K562 (cell line): ENCODE measurements at regions not wholly inside any gene's neighbourhood (a gene's known extent, or its start where the extent isn't known, plus 50 kb on each side); places are given as distances from the start of the nearest gene placed in this dataset.

Experiments
- ATAC-seq: fragments of 200-7000 bp; cut with Tn5 transposase; 3 replicates; pipeline ENCODE4 v1.9.1; 2020; ENCODE audit warnings: moderate library complexity
- BruUV-seq: library from RNA; stranded (reverse); fragments of 400-500 nt; replicated peaks from 2 replicates; lab custom pipeline; 2021; lab: Mats Ljungman, UMichigan
- CTCF ChIA-PET: fragments of 300-600 bp; formaldehyde crosslinking; extraction: SDS; loops from one replicate; lab custom pipeline; 2021; ENCODE audit warnings: low intra/inter-chr PET ratio; lab: Yijun Ruan, JAX
- POLR2A ChIA-PET: fragments of 300-600, 350-650 bp; sonication (Branson Sonifier 250); formaldehyde crosslinking; extraction: SDS; loops from one replicate; lab custom pipeline; 2021; ENCODE audit warnings: antibody characterized with exemption, inconsistent platforms; lab: Yijun Ruan, JAX
- DNase-seq, 4 experiments: peaks; one replicate each; pipeline versions ENCODE4 v3.0.0 to v3.0.0-alpha.2; 2011 to 2018; ENCODE audit warnings: low spot score in 3 of 4, mixed read lengths in 3 of 4; ENCODE audit errors: extremely low read depth in 1 of 4
- FAIRE-seq: peaks from 2 replicates; lab custom pipeline; 2011; peaks lifted over from hg19 to GRCh38; lab: Jason Lieb, UNC
- H2AFZ ChIP-seq: 2 replicates; pipeline ENCODE4 v1.6.0; 2011; ENCODE audit warnings: low read depth, low read length, control low read depth, inconsistent platforms
- H3K27ac ChIP-seq: fragments of 200-600 bp; 3 replicates; pipeline ENCODE4 v1.8.0; 2011; ENCODE audit warnings: low read depth, mild to moderate bottlenecking, control low read depth, inconsistent platforms, low read length, moderate library complexity, mixed read lengths; ENCODE audit errors: extremely low read depth
- H3K27me3 ChIP-seq, 2 experiments: fragments of 300-600 bp in 1 of 2; 2 replicates in 1 of 2; 3 replicates in 1 of 2; pipeline versions ENCODE4 v1.6.0 to v1.8.0; 2011; ENCODE audit warnings: inconsistent platforms in 2 of 2, low read length in 2 of 2, mild to moderate bottlenecking in 1 of 2, mixed read lengths in 1 of 2, moderate library complexity in 1 of 2; ENCODE audit not compliant: control insufficient read depth in 2 of 2, insufficient read depth in 2 of 2
- H3K36me3 ChIP-seq: fragments of 300-600 bp; 3 replicates; pipeline ENCODE4 v1.8.0; 2011; ENCODE audit warnings: mild to moderate bottlenecking, low read length, inconsistent platforms; ENCODE audit not compliant: control insufficient read depth, insufficient read depth
- H3K4me1 ChIP-seq, 2 experiments: fragments of 200-600 bp in 1 of 2; replicated peaks in 1 of 2; 2 replicates in 1 of 2; 3 replicates in 1 of 2; pipeline versions ENCODE4 v1.5.1 to v1.8.0; 2011; ENCODE audit warnings: inconsistent platforms in 2 of 2, low read length in 2 of 2, mild to moderate bottlenecking in 1 of 2, mixed read lengths in 1 of 2, moderate library complexity in 1 of 2; ENCODE audit not compliant: control insufficient read depth in 2 of 2, insufficient read depth in 2 of 2
- H3K4me2 ChIP-seq: 2 replicates; pipeline ENCODE4 v1.6.1; 2011; ENCODE audit warnings: low read length, control low read depth, inconsistent platforms, mixed read lengths; ENCODE audit not compliant: insufficient read depth
- H3K4me3 ChIP-seq: fragments of 200-600 bp; sonication (generic), shearing (Covaris generic); 2 replicates; pipeline ENCODE4 v1.5.1; 2016; ENCODE audit warnings: control low read depth, inconsistent platforms
- H3K79me2 ChIP-seq: fragments of 200-600 bp; 3 replicates; pipeline ENCODE4 v1.8.0; 2011; ENCODE audit warnings: low read length, inconsistent platforms; ENCODE audit not compliant: control insufficient read depth, insufficient read depth
- H3K9ac ChIP-seq, 2 experiments: 2 replicates each; pipeline versions ENCODE4 v1.6.0 to v1.6.1; 2011; ENCODE audit warnings: low read depth in 2 of 2, low read length in 2 of 2, control low read depth in 1 of 2, inconsistent platforms in 1 of 2, mild to moderate bottlenecking in 1 of 2, mixed read lengths in 1 of 2; ENCODE audit not compliant: insufficient read depth in 1 of 2
- H3K9me1 ChIP-seq: one replicate; pipeline ENCODE4 v1.6.0; 2011; ENCODE audit warnings: inconsistent platforms, mild to moderate bottlenecking, low read length, moderate library complexity; ENCODE audit not compliant: control insufficient read depth, insufficient read depth
- H3K9me3 ChIP-seq: replicated peaks from 2 replicates; pipeline ENCODE4 v1.5.1; 2011; ENCODE audit warnings: low read depth, low read length, inconsistent platforms; ENCODE audit not compliant: control insufficient read depth, insufficient read depth
- H4K20me1 ChIP-seq: replicated peaks from 2 replicates; pipeline ENCODE4 v1.6.1; 2011; ENCODE audit warnings: low read length, inconsistent platforms, mixed read lengths; ENCODE audit not compliant: control insufficient read depth, insufficient read depth
- DLX4 ChIP-seq: fragments of 250-450 bp; sonication (Bioruptor Pico); IDR thresholded peaks from 2 replicates; pipeline ENCODE4 v1.6.1; 2021; ENCODE audit warnings: mild to moderate bottlenecking
- ESRRB ChIP-seq: fragments of 250-450 bp; sonication (Bioruptor Pico); IDR thresholded peaks from 2 replicates; pipeline ENCODE4 v1.5.0; 2020; ENCODE audit warnings: mild to moderate bottlenecking, moderate library complexity, borderline replicate concordance
- FOXJ3 ChIP-seq: sonication (generic); formaldehyde crosslinking; IDR thresholded peaks from 2 replicates; pipeline ENCODE4 v1.4.0; 2020; ENCODE audit warnings: mild to moderate bottlenecking, missing genetic modification reagents
- GTF2F1 ChIP-seq: IDR thresholded peaks from 2 replicates; pipeline ENCODE4 v1.6.1; 2011; ENCODE audit warnings: low read depth, low read length, improper control_type of control experiment
- JUND ChIP-seq, 2 experiments: IDR thresholded peaks; 2 replicates in 1 of 2; 3 replicates in 1 of 2; pipeline ENCODE4 v1.6.1; 2011; ENCODE audit warnings: borderline replicate concordance in 2 of 2, low read depth in 2 of 2, low read length in 2 of 2, improper control_type of control experiment in 1 of 2, missing biosample characterization in 1 of 2, missing genetic modification characterization in 1 of 2, missing genetic modification reagents in 1 of 2
- MAFG ChIP-seq: fragments of 450-650 bp; conservative IDR thresholded peaks from 2 replicates; pipeline ENCODE4 v1.6.1; 2016; ENCODE audit warnings: missing genetic modification characterization, missing compliant biosample characterization
- PYGO2 ChIP-seq: fragments of 450-650 bp; IDR thresholded peaks from 2 replicates; pipeline ENCODE4 v1.6.1; 2016; ENCODE audit warnings: mild to moderate bottlenecking, missing genetic modification characterization, moderate library complexity, missing compliant biosample characterization
- RAD21 ChIP-seq, 2 experiments: fragments of 250-450 bp in 1 of 2; fragments of 450-650 bp in 1 of 2; sonication (Bioruptor Pico) in 1 of 2; formaldehyde crosslinking in 1 of 2; IDR thresholded peaks in 1 of 2; conservative IDR thresholded peaks in 1 of 2; 2 replicates each; pipeline versions ENCODE4 v1.4.0 to v1.8.0; 2020 to 2022; ENCODE audit warnings: mild to moderate bottlenecking in 2 of 2, moderate library complexity in 1 of 2
- RBM34 ChIP-seq: fragments of 200-400 bp; formaldehyde crosslinking; IDR thresholded peaks from 2 replicates; pipeline ENCODE4 v1.6.1; 2018; ENCODE audit warnings: low read length, borderline replicate concordance; ENCODE audit not compliant: insufficient read depth
- SAP30 ChIP-seq: fragments of 200-600 bp; sonication (generic); IDR thresholded peaks from 2 replicates; pipeline ENCODE4 v1.6.1; 2012; ENCODE audit warnings: borderline replicate concordance, low read depth, mild to moderate bottlenecking, moderate library complexity, low read length, control low read depth, inconsistent platforms; ENCODE audit not compliant: insufficient read depth, poor library complexity, severe bottlenecking
- ZBTB17 ChIP-seq: fragments of 450-650 bp; formaldehyde crosslinking; IDR thresholded peaks from 2 replicates; pipeline ENCODE4 v1.4.0; 2020; ENCODE audit warnings: mild to moderate bottlenecking
- ZBTB2 ChIP-seq: fragments of 450-650 bp; IDR thresholded peaks from 2 replicates; pipeline ENCODE4 v1.6.1; 2016; ENCODE audit warnings: antibody characterized with exemption
- WGBS: fragments of 100-300 bp; shearing (Covaris generic); methylation state at CpG from one replicate; pipeline ENCODE4 v1.1.6; 2016; ENCODE audit warnings: low coverage, mixed read lengths; ENCODE audit not compliant: insufficient coverage; ENCODE audit errors: missing lambda C conversion rate; 5-methylcytosine and 5-hydroxymethylcytosine counted together
- in situ Hi-C: fragments of 300-500 bp; cut with MboI; formaldehyde crosslinking; loops from 4 replicates; pipeline ENCODE4 v1.15.0; 2018; ENCODE audit warnings: inconsistent platforms, mixed read lengths
- intact Hi-C: fragments of 100-400 bp; cut with micrococcal nuclease; formaldehyde crosslinking; loops from 2 replicates; pipeline ENCODE4 v1.14.2; 2022
- TF ChIP-seq, protein P1 (sequence below): fragments of 450-650 bp; formaldehyde crosslinking; IDR thresholded peaks from 2 replicates; pipeline ENCODE4 v1.4.0; 2020; ENCODE audit warnings: mild to moderate bottlenecking

DNA sequence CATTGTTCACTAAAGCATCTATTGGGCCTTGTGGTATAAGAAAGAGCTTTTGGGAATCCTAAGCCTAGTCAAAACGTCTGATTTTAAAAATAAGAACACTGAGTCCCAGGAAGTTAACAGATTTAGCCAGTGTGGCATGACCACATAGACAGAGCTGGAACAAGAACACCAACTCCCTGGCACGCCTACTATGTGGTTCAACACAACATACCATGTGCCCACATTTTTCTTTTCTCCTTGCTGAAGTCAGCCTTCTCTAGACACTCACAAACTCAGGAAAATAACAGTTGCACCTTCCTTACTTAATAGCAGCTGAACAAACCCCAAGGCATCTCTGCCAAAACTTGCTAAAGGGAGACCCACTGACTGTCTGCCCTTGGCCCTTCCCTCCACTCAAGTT, 124.8 kb downstream of the C1D start:
- 0% methylated on average over 2 of the region's 2 CpGs for WGBS
- no peaks in the 10 kb centered on the region for H3K36me3 ChIP-seq
- in situ Hi-C loops (no loop called here), intact Hi-C loops (loop anchor here (5.0 kb wide), 1 partner anchor 94 kb away; no protein-coding TSS in a partner anchor)
- no peak overlapping the region for H3K4me2 ChIP-seq
- H3K9me3 ChIP-seq, result no peaks in the 10 kb centered on the region
- POLR2A ChIA-PET, result no interaction called here
- no peak overlapping the region for H3K9ac ChIP-seq
- no peak for DNase-seq
- no peak overlapping the region for H3K27ac ChIP-seq
- H3K79me2 ChIP-seq, result no peaks in the 10 kb centered on the region
- H3K9me1 ChIP-seq, result no peaks in the 10 kb centered on the region
- CTCF ChIA-PET, result no interaction called here
- no peak for FAIRE-seq
- BruUV-seq, result no TSS peak
- H2AFZ ChIP-seq, result no peak overlapping the region
- no peak for TF ChIP-seq PYGO2
- H3K27me3 ChIP-seq, result peaks cover 0 to 2% of the 10 kb centered on the region in 2 experiments; a peak in 4 of 5 replicates
- no peaks in the 10 kb centered on the region for H3K4me1 ChIP-seq
- no peak for ATAC-seq
- no peak overlapping the region for H3K4me3 ChIP-seq
- no peaks in the 10 kb centered on the region for H4K20me1 ChIP-seq

- TF ChIP-seq ZBTB17 (CRISPR knock-in tag) (no peak), ESRRB (CRISPR knock-in tag) (no peak), DLX4 (CRISPR knock-in tag) (no peak), MAFG (no peak), RBM34 (no peak), FOXJ3 (no peak), SAP30 (no peak), ZBTB2 (no peak), RAD21 (CRISPR knock-in tag; conservative IDR thresholded peaks at IDR 0.05 in 1 of 2, IDR thresholded peaks at IDR 0.05 in 1 of 2) (no peak), GTF2F1 (no peak), JUND (IDR thresholded peaks at IDR 0.05; ENCODE audit: borderline replicate concordance, low read depth, low read length) (no peak), JUND (tag; IDR thresholded peaks at IDR 0.05; ENCODE audit: borderline replicate concordance, low read depth, low read length) (no peak)
- TF ChIP-seq, protein P1, sequence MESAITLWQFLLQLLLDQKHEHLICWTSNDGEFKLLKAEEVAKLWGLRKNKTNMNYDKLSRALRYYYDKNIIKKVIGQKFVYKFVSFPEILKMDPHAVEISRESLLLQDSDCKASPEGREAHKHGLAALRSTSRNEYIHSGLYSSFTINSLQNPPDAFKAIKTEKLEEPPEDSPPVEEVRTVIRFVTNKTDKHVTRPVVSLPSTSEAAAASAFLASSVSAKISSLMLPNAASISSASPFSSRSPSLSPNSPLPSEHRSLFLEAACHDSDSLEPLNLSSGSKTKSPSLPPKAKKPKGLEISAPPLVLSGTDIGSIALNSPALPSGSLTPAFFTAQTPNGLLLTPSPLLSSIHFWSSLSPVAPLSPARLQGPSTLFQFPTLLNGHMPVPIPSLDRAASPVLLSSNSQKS, result no peak
- TF ChIP-seq, all 486 proteins: peak for 0
- in situ Hi-C loops (no loop called here), intact Hi-C loops (no loop called here)
- H3K4me3 ChIP-seq, result no peak overlapping the region
- no peaks in the 10 kb centered on the region for H3K79me2 ChIP-seq
- H3K9me1 ChIP-seq, result no peaks in the 10 kb centered on the region
- H3K36me3 ChIP-seq, result no peaks in the 10 kb centered on the region
- DNase-seq (no peak), FAIRE-seq (no peak), ATAC-seq (no peak)
- no peaks in the 10 kb centered on the region for H3K4me1 ChIP-seq
- ChIA-PET POLR2A (no interaction called here), CTCF (no interaction called here)
- 0% methylated on average over 4 of the region's 4 CpGs for WGBS
- no peaks in the 10 kb centered on the region for H3K9me3 ChIP-seq
- no TSS peak for BruUV-seq
- no peak overlapping the region for H3K9ac ChIP-seq
- no peak overlapping the region for H3K27ac ChIP-seq
- H4K20me1 ChIP-seq, result no peaks in the 10 kb centered on the region
- no peaks in the 10 kb centered on the region; a peak in 2 of 5 replicates for H3K27me3 ChIP-seq
- H2AFZ ChIP-seq, result no peak overlapping the region
- H3K4me2 ChIP-seq, result no peak overlapping the region
Observed at GRCh38 chr2:67945056-67945455, 117.7 kb downstream of the C1D start.
